ENCODE measurements at regions not wholly inside any gene's neighbourhood (a gene's known extent, or its start where the extent isn't known, plus 50 kb on each side); places are given as distances from the start of the nearest gene placed in this dataset.

DNA sequence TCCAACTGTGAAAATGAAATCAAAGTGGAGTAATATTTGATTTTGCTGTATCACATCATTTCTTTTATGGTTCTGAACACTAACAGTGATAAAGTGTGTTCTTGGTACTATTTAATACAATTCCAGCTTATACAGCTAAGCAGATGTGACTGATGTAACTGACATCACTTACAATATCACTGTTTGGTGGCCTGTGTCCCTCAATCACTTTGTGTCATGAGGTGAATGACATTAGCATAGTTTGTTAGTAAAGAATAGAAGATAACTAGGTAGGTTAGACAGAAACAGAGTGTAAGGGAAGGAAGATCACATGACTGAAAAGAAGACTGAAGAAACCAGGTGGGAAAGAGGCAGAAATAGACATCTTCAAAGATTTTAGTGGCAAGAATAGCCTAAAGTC is 138.7 kb downstream of the AQP9 start:
- TF ChIP-seq ZFP30 (CRISPR knock-in tag; IDR thresholded peaks at IDR 0.05) (no peak), ZNF70 (CRISPR knock-in tag; IDR thresholded peaks at IDR 0.05) (no peak), TOX (CRISPR knock-in tag; IDR thresholded peaks at IDR 0.05; ENCODE audit: borderline replicate concordance) (no peak), TCF4 (CRISPR knock-in tag; IDR thresholded peaks at IDR 0.05; ENCODE audit: borderline replicate concordance) (no peak), CSDC2 (CRISPR knock-in tag; IDR thresholded peaks at IDR 0.05) (no peak), RARB (CRISPR knock-in tag; IDR thresholded peaks at IDR 0.05) (no peak), PPARA (CRISPR knock-in tag; IDR thresholded peaks at IDR 0.05; ENCODE audit: borderline replicate concordance) (no peak), ISL1 (CRISPR knock-in tag; IDR thresholded peaks at IDR 0.05) (no peak)
- TF ChIP-seq, protein P1, sequence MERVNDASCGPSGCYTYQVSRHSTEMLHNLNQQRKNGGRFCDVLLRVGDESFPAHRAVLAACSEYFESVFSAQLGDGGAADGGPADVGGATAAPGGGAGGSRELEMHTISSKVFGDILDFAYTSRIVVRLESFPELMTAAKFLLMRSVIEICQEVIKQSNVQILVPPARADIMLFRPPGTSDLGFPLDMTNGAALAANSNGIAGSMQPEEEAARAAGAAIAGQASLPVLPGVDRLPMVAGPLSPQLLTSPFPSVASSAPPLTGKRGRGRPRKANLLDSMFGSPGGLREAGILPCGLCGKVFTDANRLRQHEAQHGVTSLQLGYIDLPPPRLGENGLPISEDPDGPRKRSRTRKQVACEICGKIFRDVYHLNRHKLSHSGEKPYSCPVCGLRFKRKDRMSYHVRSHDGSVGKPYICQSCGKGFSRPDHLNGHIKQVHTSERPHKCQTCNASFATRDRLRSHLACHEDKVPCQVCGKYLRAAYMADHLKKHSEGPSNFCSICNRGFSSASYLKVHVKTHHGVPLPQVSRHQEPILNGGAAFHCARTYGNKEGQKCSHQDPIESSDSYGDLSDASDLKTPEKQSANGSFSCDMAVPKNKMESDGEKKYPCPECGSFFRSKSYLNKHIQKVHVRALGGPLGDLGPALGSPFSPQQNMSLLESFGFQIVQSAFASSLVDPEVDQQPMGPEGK (CRISPR knock-in tag; IDR thresholded peaks at IDR 0.05; ENCODE audit: borderline replicate concordance): no peak
- TF ChIP-seq, protein P2, sequence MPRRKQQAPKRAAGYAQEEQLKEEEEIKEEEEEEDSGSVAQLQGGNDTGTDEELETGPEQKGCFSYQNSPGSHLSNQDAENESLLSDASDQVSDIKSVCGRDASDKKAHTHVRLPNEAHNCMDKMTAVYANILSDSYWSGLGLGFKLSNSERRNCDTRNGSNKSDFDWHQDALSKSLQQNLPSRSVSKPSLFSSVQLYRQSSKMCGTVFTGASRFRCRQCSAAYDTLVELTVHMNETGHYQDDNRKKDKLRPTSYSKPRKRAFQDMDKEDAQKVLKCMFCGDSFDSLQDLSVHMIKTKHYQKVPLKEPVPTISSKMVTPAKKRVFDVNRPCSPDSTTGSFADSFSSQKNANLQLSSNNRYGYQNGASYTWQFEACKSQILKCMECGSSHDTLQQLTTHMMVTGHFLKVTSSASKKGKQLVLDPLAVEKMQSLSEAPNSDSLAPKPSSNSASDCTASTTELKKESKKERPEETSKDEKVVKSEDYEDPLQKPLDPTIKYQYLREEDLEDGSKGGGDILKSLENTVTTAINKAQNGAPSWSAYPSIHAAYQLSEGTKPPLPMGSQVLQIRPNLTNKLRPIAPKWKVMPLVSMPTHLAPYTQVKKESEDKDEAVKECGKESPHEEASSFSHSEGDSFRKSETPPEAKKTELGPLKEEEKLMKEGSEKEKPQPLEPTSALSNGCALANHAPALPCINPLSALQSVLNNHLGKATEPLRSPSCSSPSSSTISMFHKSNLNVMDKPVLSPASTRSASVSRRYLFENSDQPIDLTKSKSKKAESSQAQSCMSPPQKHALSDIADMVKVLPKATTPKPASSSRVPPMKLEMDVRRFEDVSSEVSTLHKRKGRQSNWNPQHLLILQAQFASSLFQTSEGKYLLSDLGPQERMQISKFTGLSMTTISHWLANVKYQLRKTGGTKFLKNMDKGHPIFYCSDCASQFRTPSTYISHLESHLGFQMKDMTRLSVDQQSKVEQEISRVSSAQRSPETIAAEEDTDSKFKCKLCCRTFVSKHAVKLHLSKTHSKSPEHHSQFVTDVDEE (CRISPR knock-in tag; IDR thresholded peaks at IDR 0.05): no peak
- TF ChIP-seq, protein P3, sequence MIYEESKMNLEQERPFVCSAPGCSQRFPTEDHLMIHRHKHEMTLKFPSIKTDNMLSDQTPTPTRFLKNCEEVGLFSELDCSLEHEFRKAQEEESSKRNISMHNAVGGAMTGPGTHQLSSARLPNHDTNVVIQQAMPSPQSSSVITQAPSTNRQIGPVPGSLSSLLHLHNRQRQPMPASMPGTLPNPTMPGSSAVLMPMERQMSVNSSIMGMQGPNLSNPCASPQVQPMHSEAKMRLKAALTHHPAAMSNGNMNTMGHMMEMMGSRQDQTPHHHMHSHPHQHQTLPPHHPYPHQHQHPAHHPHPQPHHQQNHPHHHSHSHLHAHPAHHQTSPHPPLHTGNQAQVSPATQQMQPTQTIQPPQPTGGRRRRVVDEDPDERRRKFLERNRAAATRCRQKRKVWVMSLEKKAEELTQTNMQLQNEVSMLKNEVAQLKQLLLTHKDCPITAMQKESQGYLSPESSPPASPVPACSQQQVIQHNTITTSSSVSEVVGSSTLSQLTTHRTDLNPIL (CRISPR knock-in tag; IDR thresholded peaks at IDR 0.05; ENCODE audit: low read depth): no peak
